ENCODE measurements at regions not wholly inside any gene's neighbourhood (a gene's known extent, or its start where the extent isn't known, plus 50 kb on each side); places are given as distances from the start of the nearest gene placed in this dataset.

GRCh38 chr7:50838675-50839377 is 56.1 kb upstream of the GRB10 start:
- Histone ChIP-seq H3K4me1 (ENCODE audit: control insufficient read depth in 1 of 2, insufficient read depth in 2 of 2, low read length in 2 of 2) (no peaks in the 10 kb centered on the region), H4K20me1 (ENCODE audit: insufficient read depth) (no peaks in the 10 kb centered on the region), H3K27ac (ENCODE audit: low read depth, low read length) (no peak overlapping the region), H3K79me2 (ENCODE audit: insufficient read depth, low read length) (no peaks in the 10 kb centered on the region), H3K4me2 (ENCODE audit: low read length) (no peak overlapping the region), H3K27me3 (ENCODE audit: insufficient read depth, low read length) (no peaks in the 10 kb centered on the region), H2AFZ (ENCODE audit: low read depth, low read length, poor library complexity, severe bottlenecking) (no peak overlapping the region), H3K4me3 (replicated peaks in 1 of 2; ENCODE audit: low read depth in 1 of 2, low read length in 2 of 2) (no peak overlapping the region), H3K36me3 (ENCODE audit: control insufficient read depth in 1 of 2, insufficient read depth in 2 of 2, low read length in 2 of 2) (no peaks in the 10 kb centered on the region), H3K9ac (ENCODE audit: low read length) (no peak overlapping the region), H3K9me2 (ENCODE audit: insufficient read depth) (no peaks in the 10 kb centered on the region), H3K9me3 (ENCODE audit: control insufficient read depth in 1 of 2, insufficient read depth in 1 of 2, low read depth in 1 of 2, low read length in 2 of 2) (no peaks in the 10 kb centered on the region)
- intact Hi-C loops (cut with micrococcal nuclease) = no loop called here
- no peak for TF ChIP-seq YY1 (IDR thresholded peaks at IDR 0.05; ENCODE audit: extremely low read depth, insufficient replicate concordance, low read depth, low read length)
- TF ChIP-seq SP1 (IDR thresholded peaks at IDR 0.05; ENCODE audit: low read depth) = no peak
- no peak for TF ChIP-seq EZH2 (IDR thresholded peaks at IDR 0.05)
- TF ChIP-seq ATF3 (IDR thresholded peaks at IDR 0.05) = no peak
- no peak for TF ChIP-seq EGR1 (IDR thresholded peaks at IDR 0.05; ENCODE audit: low read depth)
- no peak for TF ChIP-seq RAD21 (IDR thresholded peaks at IDR 0.05; ENCODE audit: low read depth)
- no peak for TF ChIP-seq POLR2AphosphoS5 (IDR thresholded peaks at IDR 0.05; ENCODE audit: low read depth, low read length)
- no peak for TF ChIP-seq ZBTB33 (IDR thresholded peaks at IDR 0.05; ENCODE audit: extremely low read depth, insufficient replicate concordance, low read length)
- no peak for TF ChIP-seq CTCF (IDR thresholded peaks at IDR 0.05 in 2 of 3, conservative IDR thresholded peaks at IDR 0.05 in 1 of 3; ENCODE audit: borderline replicate concordance in 1 of 3, insufficient read depth in 1 of 3, low read depth in 2 of 3, low read length in 2 of 3)
- TF ChIP-seq EZH2phosphoT487 (IDR thresholded peaks at IDR 0.05; ENCODE audit: borderline replicate concordance) = no peak
- TF ChIP-seq ELF1 (IDR thresholded peaks at IDR 0.05; ENCODE audit: borderline replicate concordance, low read depth) = no peak
- TF ChIP-seq POLR2A (IDR thresholded peaks at IDR 0.05; ENCODE audit: borderline replicate concordance, extremely low read depth, insufficient read depth, insufficient read length) = no peak
- ATAC-seq (no peak), DNase-seq (ENCODE audit: low read depth, low spot score) (no peak)
- ChIA-PET POLR2A (no interaction called here), CTCF (no interaction called here), RAD21 (ENCODE audit: low non-redundant PET in 1 of 2, low total read pairs in 2 of 2, uncharacterized antibody in 2 of 2, unreplicated experiment in 2 of 2) (no interaction called here)
- no TSS peak for BruUV-seq (replicated peaks)
